Retinal pigment epithelial cell (primary cell): ENCODE measurements at regions not wholly inside any gene's neighbourhood (a gene's known extent, or its start where the extent isn't known, plus 50 kb on each side); places are given as distances from the start of the nearest gene placed in this dataset.
"Not testable (repeated sequence)": the region's sequence is repeated elsewhere in the genome, so short reads cannot be mapped to it uniquely, and the experiment has no call there.

Experiments used
- DNase-seq: peaks from one replicate; pipeline ENCODE4 v3.0.0-alpha.2; 2010; ENCODE audit warnings: low read depth
- H3K4me3 ChIP-seq: 2 replicates; pipeline ENCODE4 v1.5.1; 2011; ENCODE audit warnings: mild to moderate bottlenecking, low read length, control low read depth, moderate library complexity
- TF ChIP-seq, protein P1 (sequence below): conservative IDR thresholded peaks from 2 replicates; pipeline ENCODE4 v1.5.1; 2011; ENCODE audit warnings: low read depth, low read length, control low read depth, inconsistent platforms

DNA sequence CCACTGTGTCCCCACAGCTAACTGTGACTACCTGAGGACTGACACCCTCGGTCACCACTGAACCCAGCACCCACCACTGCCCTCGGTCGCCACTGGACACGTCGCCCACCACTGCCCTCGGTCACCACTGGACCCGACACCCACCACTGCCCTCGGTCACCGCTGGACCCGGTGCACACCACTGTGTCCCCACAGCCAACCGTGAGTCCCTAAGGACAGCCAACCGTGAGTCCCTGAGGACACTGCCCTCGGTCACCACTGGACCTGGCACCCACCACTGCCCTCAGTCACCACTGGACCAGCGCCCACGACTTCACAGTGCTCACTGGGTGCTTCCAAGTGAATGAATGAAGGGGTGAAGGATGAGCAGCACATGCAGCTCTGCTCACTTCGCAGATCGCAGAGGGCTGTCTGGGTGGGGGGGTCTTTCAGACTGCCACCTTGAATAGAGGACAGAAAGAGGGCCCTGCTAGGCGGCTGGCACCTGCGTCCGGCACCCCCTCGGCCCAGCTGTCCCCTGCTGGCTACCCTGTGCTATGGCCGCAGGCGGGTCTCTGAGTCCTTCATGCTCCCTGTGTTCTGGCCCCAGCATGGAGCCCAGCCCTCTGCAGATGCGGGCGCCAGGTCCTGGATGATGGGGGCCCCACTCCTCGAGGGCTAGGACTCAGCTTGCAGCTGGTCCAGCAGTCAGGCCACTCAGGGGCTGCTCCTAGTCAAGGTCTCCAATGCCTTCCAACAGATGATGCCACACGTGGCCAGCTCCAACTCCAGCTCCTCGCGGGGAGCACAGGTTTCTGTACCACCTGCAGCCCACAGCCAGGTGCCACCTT, 51.4 kb upstream of the GPC1 start:
- H3K4me3 ChIP-seq: no peak overlapping the region
- TF ChIP-seq, protein P1, sequence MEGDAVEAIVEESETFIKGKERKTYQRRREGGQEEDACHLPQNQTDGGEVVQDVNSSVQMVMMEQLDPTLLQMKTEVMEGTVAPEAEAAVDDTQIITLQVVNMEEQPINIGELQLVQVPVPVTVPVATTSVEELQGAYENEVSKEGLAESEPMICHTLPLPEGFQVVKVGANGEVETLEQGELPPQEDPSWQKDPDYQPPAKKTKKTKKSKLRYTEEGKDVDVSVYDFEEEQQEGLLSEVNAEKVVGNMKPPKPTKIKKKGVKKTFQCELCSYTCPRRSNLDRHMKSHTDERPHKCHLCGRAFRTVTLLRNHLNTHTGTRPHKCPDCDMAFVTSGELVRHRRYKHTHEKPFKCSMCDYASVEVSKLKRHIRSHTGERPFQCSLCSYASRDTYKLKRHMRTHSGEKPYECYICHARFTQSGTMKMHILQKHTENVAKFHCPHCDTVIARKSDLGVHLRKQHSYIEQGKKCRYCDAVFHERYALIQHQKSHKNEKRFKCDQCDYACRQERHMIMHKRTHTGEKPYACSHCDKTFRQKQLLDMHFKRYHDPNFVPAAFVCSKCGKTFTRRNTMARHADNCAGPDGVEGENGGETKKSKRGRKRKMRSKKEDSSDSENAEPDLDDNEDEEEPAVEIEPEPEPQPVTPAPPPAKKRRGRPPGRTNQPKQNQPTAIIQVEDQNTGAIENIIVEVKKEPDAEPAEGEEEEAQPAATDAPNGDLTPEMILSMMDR: no peak
- DNase-seq: no peak

DNA sequence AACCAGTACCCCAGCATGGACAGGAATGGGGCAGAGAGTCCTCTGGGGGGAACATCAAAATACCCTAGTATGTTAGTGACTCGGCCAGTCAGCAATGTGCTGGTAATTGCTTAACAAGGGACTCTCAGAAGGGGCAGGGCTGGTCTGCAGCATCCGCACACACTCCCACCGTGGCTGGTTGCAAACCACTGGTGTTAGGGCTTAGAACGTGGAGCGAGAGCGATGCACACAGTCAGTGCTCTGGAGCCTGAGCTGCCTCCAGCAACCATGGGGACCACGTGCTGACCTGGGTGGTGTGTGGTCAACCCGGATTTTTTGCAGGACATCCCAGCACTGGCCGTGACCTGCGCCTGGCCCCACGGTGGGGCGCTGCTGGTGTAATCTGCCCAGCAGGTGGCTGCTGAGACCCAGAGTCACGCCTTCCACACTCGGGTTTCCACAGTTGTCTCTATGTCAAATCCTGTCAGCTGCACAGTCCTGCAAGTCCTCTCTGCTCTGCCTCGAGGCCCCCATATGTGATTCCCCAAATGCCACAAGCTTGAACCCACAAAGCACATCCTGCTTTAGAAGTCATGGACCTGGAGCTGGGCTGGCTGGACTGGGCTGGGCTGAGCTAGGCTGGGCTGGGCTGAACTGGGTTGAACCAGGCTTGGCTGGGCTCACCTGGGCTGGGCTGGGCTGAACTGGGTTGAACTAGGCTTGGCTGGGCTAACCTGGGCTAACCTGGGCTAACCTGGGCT, 50.6 kb upstream of the GPC1 start:
- TF ChIP-seq, protein P1: peak; percentile 4
- no peak overlapping the region for H3K4me3 ChIP-seq
- no peak for DNase-seq

GRCh38 chr2:240385451-240386161, 49.9 kb upstream of the GPC1 start:
- DNase-seq, H3K4me3 ChIP-seq: not testable (repeated sequence)
